Esophagus squamous epithelium (tissue), 4 donors: ENCODE measurements at regions not wholly inside any gene's neighbourhood (a gene's known extent, or its start where the extent isn't known, plus 50 kb on each side); places are given as distances from the start of the nearest gene placed in this dataset.

Experiments
- CTCF ChIP-seq, 6 experiments: fragments of 450-650 bp in 4 of 6; fragments of 200-600 bp in 2 of 6; sonication (generic) in 2 of 6; IDR thresholded peaks; one replicate each; pipeline ENCODE4 v1.5.1; 2016 to 2019; ENCODE audit warnings: antibody characterized with exemption in 6 of 6, mild to moderate bottlenecking in 4 of 6, moderate library complexity in 4 of 6
- POLR2A ChIP-seq, 4 donors: fragments of 450-650 bp; IDR thresholded peaks; one replicate each; pipeline ENCODE4 v1.6.1; 2017; ENCODE audit warnings: antibody characterized with exemption in 4 of 4, mild to moderate bottlenecking in 4 of 4, moderate library complexity in 3 of 4

GRCh38 chr2:83956991-83957390, 502.1 kb downstream of the SUCLG1 start:
- TF ChIP-seq CTCF (IDR thresholded peaks at IDR 0.05) (no peak), POLR2A (IDR thresholded peaks at IDR 0.05) (no peak)
